ENCODE measurements at regions not wholly inside any gene's neighbourhood (a gene's known extent, or its start where the extent isn't known, plus 50 kb on each side); places are given as distances from the start of the nearest gene placed in this dataset.

- Histone ChIP-seq H3K4me2 (ENCODE audit: low read length) (no peak overlapping the region), H2AFZ (ENCODE audit: low read length) (no peak overlapping the region), H3K4me3 (ENCODE audit: low read depth, low read length, poor library complexity, severe bottlenecking) (no peak overlapping the region), H4K20me1 (ENCODE audit: insufficient read depth, low read length) (no peaks in the 10 kb centered on the region), H3K79me2 (ENCODE audit: insufficient read depth, low read depth, low read length) (no peaks in the 10 kb centered on the region), H3K9me2 (ENCODE audit: insufficient read depth, low read length) (no peaks in the 10 kb centered on the region), H3K27ac (ENCODE audit: low read depth, low read length, poor library complexity, severe bottlenecking) (no peak overlapping the region), H3K36me3 (ENCODE audit: insufficient read depth, low read length) (no peaks in the 10 kb centered on the region), H3K4me1 (ENCODE audit: insufficient read depth, low read length, poor library complexity, severe bottlenecking) (no peaks in the 10 kb centered on the region), H3K9me3 (ENCODE audit: low read length) (no peaks in the 10 kb centered on the region)
- BruUV-seq (replicated peaks) = no TSS peak
- TF ChIP-seq CTCF (conservative IDR thresholded peaks at IDR 0.05; ENCODE audit: low read length) = no peak
- no peak for TF ChIP-seq EZH2phosphoT487 (IDR thresholded peaks at IDR 0.05; ENCODE audit: borderline replicate concordance, low read depth, low read length)
- no peak for DNase-seq (ENCODE audit: low spot score)
- intact Hi-C loops (cut with micrococcal nuclease; ENCODE audit: unreplicated experiment) = no loop called here
- CTCF ChIA-PET (ENCODE audit: unreplicated experiment) = no interaction called here
- POLR2A ChIA-PET = interaction anchor here (0.9 kb wide), 2 partner anchors 14 to 65 kb away, joined by 3 read pairs; no protein-coding TSS in a partner anchor
These were observed 945.4 kb upstream of the SEMA6A start for GRCh38 chr5:117519957-117520500.

GRCh38 chr5:117504305-117504704, 929.7 kb upstream of the SEMA6A start:
- no peak overlapping the region for H2AFZ ChIP-seq (ENCODE audit: low read length)
- no peak overlapping the region for H3K27ac ChIP-seq (ENCODE audit: low read depth, low read length, poor library complexity, severe bottlenecking)
- no peak for TF ChIP-seq CTCF (conservative IDR thresholded peaks at IDR 0.05; ENCODE audit: low read length)
- no peak for TF ChIP-seq EZH2phosphoT487 (IDR thresholded peaks at IDR 0.05; ENCODE audit: borderline replicate concordance, low read depth, low read length)
- H3K4me3 ChIP-seq (ENCODE audit: low read depth, low read length, poor library complexity, severe bottlenecking) = no peak overlapping the region
- no peaks in the 10 kb centered on the region for H3K9me3 ChIP-seq (ENCODE audit: low read length)
- no peak overlapping the region for H3K4me2 ChIP-seq (ENCODE audit: low read length)
- CTCF ChIA-PET (ENCODE audit: unreplicated experiment) = no interaction called here
- no peaks in the 10 kb centered on the region for H4K20me1 ChIP-seq (ENCODE audit: insufficient read depth, low read length)
- DNase-seq (ENCODE audit: low spot score) = no peak
- no TSS peak for BruUV-seq (replicated peaks)
- H3K4me1 ChIP-seq (ENCODE audit: insufficient read depth, low read length, poor library complexity, severe bottlenecking) = no peaks in the 10 kb centered on the region
- no peaks in the 10 kb centered on the region for H3K36me3 ChIP-seq (ENCODE audit: insufficient read depth, low read length)
- H3K9me2 ChIP-seq (ENCODE audit: insufficient read depth, low read length) = no peaks in the 10 kb centered on the region
- POLR2A ChIA-PET = interaction anchor here (0.7 kb wide), 1 partner anchor 10 kb away, joined by 3 read pairs; no protein-coding TSS in a partner anchor
- intact Hi-C loops (cut with micrococcal nuclease; ENCODE audit: unreplicated experiment) = no loop called here
- H3K79me2 ChIP-seq (ENCODE audit: insufficient read depth, low read depth, low read length) = no peaks in the 10 kb centered on the region

- no peaks in the 10 kb centered on the region for H3K79me2 ChIP-seq (ENCODE audit: insufficient read depth, low read depth, low read length)
- POLR2A ChIA-PET = no interaction called here
- no peak overlapping the region for H2AFZ ChIP-seq (ENCODE audit: low read length)
- H3K4me3 ChIP-seq (ENCODE audit: low read depth, low read length, poor library complexity, severe bottlenecking) = no peak overlapping the region
- CTCF ChIA-PET (ENCODE audit: unreplicated experiment) = no interaction called here
- TF ChIP-seq EZH2phosphoT487 (IDR thresholded peaks at IDR 0.05; ENCODE audit: borderline replicate concordance, low read depth, low read length) = no peak
- no peak for TF ChIP-seq CTCF (conservative IDR thresholded peaks at IDR 0.05; ENCODE audit: low read length)
- no peak overlapping the region for H3K27ac ChIP-seq (ENCODE audit: low read depth, low read length, poor library complexity, severe bottlenecking)
- no peaks in the 10 kb centered on the region for H3K9me3 ChIP-seq (ENCODE audit: low read length)
- no peak overlapping the region for H3K4me2 ChIP-seq (ENCODE audit: low read length)
- no peak for DNase-seq (ENCODE audit: low spot score)
- H3K36me3 ChIP-seq (ENCODE audit: insufficient read depth, low read length) = no peaks in the 10 kb centered on the region
- intact Hi-C loops (cut with micrococcal nuclease; ENCODE audit: unreplicated experiment) = no loop called here
- H3K4me1 ChIP-seq (ENCODE audit: insufficient read depth, low read length, poor library complexity, severe bottlenecking) = no peaks in the 10 kb centered on the region
- no TSS peak for BruUV-seq (replicated peaks)
- no peaks in the 10 kb centered on the region for H4K20me1 ChIP-seq (ENCODE audit: insufficient read depth, low read length)
- H3K9me2 ChIP-seq (ENCODE audit: insufficient read depth, low read length) = no peaks in the 10 kb centered on the region
These were observed 923.0 kb upstream of the SEMA6A start for GRCh38 chr5:117497601-117498000.
